ENCODE measurements at regions not wholly inside any gene's neighbourhood (a gene's known extent, or its start where the extent isn't known, plus 50 kb on each side); places are given as distances from the start of the nearest gene placed in this dataset.

GRCh38 chr2:219803294-219803693 is 175.9 kb downstream of the SLC4A3 start:
- TF ChIP-seq EZH2 (IDR thresholded peaks at IDR 0.05; ENCODE audit: insufficient read depth, poor library complexity, severe bottlenecking) = no peak
- TF ChIP-seq EZH2phosphoT487 (IDR thresholded peaks at IDR 0.05; ENCODE audit: insufficient read depth, low read depth) = no peak
